ENCODE measurements at regions not wholly inside any gene's neighbourhood (a gene's known extent, or its start where the extent isn't known, plus 50 kb on each side); places are given as distances from the start of the nearest gene placed in this dataset.

GRCh38 chr2:60045456-60045855, 508.0 kb downstream of the BCL11A start:
- DNase-seq, result no peak

DNA sequence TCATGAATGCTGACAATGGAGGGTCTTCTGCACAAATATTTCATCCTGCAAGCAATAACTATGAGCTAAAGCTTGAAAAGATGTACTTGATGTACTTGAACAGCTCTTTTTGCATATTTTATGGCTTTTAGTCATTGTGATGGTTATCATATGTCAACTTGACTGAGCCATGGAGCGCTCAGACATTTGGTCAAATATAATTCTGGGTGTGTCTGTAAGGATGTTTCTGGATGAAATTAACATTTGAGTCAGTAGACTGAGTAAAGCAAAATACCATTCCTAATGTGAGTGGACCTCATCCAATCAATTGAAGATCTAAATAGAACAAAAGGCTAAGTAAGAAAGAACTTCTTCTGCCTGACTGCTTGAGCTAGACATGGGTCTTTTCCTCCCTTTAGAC, 509.0 kb downstream of the BCL11A start:
- no peak for DNase-seq

GRCh38 chr2:60042023-60042422, 511.4 kb downstream of the BCL11A start:
- DNase-seq, result no peak

- no peak for DNase-seq
These were observed 520.1 kb downstream of the BCL11A start for GRCh38 chr2:60033325-60033724.

DNA sequence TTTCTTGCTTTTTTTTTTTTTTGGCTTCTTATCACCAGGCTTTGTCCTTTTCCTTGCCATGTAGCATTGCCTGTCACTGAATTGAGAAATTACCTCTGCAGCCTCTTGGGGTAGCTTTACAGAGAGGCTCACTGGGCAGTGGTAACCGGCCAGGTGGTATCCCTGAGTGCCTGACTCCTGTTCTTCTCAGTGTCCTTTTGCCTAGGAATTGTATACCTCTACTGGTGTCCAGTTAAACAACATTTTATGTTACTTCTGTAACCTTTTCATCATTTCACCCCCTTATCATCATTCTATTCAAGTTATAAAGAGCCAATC, 523.9 kb downstream of the BCL11A start:
- no peak for DNase-seq

DNA sequence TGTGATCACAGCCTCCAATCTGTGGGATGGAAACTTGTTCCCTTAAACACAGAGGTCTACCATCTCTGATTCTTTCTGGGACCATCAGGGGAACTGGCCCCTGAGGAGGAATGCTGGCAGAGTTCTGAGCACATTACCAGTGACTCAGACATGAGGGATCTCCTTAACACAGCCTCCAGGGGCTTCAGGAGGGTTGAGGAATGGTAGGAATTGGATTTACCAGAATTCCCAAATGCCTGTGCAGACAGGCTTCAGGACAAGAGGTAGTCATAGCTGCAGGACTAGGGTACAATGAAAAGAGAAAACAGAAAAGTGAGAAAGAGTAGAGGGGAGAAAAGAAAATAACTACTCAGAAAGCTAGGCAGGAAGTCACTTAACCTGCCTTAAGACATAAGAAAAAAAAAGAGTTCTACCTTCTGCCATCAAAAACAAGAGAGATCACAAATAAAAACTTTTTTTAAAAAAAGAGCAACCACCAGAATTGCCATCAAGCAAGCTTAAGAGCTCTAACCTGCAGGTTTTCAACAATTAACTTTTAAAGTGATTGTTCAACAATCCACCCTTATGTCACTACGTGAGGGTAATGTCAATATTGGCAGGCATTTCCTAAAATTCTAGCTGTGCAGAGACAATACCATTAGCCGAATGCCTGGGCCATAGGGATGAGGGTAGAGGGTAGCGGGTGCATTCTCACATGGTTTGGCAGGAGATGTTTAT, 524.4 kb downstream of the BCL11A start:
- no peak for DNase-seq

GRCh38 chr2:60025496-60025895, 528.0 kb downstream of the BCL11A start:
- no peak for DNase-seq

DNA sequence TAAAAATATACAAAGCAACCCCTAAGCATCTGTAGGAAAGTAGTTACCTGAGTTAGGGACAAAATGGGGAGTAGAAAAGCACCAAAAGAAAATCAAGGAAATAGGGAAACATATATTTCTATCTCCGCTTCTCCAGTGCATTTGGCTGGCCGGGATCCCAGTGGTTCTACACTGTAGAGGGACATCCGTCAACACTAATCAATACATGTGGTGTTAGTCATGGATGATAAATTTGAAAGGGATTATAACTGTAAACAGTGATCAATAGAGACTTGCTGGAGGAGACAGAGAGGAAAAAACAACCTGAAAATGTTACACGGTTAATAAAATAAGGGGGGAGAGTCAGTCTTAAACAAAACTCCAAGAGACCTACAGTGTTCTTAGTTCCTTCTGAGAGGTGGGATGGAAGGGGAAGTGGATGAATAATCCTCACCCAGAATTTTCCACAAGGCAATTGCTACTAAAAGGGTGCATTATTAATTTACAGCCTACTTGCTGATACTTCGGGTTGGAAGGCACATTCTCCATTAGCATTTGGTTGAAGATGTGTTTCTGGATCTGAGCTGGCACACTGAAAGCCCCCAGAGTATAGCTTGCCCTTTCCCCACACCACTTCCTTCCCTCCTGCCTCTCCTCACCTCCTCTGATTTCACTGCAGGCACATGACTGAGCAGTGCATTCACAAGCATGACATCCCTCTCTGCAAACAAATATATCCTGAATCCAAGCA, 530.0 kb downstream of the BCL11A start:
- DNase-seq, result no peak

GRCh38 chr2:60007671-60008070, 545.8 kb downstream of the BCL11A start:
- no peak for DNase-seq

DNA sequence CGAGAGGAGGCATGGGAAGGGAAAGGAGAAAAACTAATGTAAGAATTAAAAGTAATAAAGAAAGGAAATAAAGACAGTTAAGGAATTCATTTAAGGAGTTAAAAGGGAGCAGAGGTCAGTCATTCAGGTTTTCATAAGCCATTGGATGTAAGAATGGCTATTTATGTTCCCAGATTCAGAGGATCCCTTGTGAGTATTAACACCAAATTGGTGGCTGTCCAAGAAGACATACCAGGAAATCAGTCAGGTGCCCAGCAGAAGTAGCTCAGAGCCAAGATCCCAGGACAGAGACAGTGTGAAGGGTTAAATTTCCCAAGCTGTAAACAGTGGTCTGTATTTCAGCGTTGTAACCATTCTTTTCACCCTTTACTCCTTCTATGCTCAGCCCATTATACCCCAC, 550.4 kb downstream of the BCL11A start:
- DNase-seq, result no peak

GRCh38 chr2:60002183-60002867, 551.1 kb downstream of the BCL11A start:
- DNase-seq, result no peak

DNA sequence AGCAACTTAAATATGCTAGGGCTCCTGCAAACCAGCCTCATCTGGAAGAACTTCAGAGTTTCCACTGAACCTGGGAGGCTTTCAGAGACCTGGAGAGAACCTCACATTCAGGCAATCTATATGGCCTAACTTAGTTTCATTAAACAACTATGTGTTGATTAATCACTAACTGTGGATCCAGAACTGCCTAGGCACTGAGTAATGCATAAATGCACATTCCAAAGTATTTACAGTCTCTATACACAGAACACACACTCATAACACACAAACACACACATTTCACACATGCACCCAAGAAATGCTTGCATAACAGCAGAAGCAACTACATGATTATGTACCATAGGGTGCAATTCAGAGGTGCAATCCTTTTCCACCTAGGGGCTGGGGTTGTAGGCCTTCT, 552.8 kb downstream of the BCL11A start:
- DNase-seq, result no peak

- no peak for DNase-seq
These were observed 555.1 kb downstream of the BCL11A start for GRCh38 chr2:59998324-59998723.

- no peak for DNase-seq
These were observed 556.1 kb downstream of the BCL11A start for GRCh38 chr2:59997371-59997770.

DNA sequence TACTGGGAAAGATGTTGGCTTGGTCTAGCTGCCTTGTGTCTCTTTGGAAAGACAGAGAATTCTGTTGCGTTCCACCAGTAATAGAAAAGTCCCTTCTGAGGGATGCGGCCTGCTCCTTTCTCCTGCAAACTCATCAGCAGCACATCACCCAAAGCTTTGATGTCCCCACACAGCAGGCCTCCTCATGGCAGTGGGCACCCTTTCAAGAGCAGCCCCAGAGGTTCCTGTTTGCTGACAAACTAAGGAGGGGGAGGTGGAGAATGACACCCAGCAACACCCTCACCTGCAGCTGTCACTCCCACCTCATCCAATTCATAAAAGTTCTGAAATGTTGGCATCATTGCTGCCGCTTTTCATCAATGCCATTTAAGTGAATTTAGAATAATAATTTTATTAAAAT, 556.6 kb downstream of the BCL11A start:
- DNase-seq, result no peak

GRCh38 chr2:59993726-59994125, 559.7 kb downstream of the BCL11A start:
- no peak for DNase-seq

DNA sequence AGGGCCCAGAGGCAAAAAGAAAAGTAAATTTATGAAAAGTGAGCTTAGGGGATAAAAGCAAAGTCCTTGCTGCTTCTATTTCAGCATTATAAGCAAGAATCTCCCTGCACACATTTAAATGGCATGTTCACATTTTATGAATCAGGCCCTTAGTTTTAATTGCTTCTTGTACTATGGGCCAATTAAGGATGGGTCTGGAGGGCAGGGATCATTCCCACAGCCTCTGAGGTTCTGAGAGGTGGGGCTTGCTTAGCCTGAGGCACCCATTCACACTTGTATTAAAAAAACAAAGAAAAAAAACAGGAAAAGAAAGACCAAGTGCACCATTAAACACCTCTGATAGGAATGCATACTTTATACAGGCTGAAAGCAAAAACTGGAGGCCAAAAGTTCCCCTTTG, 565.1 kb downstream of the BCL11A start:
- no peak for DNase-seq

GRCh38 chr2:59986511-59986910, 566.9 kb downstream of the BCL11A start:
- DNase-seq, result no peak

DNA sequence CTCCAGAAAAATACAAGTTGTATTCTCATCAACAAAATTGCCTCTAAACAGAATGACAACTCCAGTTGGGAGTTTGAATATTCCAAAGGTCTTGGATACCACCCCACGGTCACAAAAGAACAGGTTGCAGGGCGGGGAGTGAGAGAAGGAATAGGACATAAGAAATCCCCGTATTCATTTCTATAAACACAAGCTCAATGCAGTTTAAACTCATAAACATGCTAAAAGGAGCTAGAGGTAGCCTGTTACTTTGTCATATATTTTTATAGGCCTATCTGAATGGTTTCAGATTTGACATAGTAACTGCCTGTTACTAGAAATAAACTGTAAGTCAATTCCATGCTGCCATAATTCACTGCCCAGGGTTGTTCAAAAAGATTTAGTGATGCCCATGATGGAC, 567.5 kb downstream of the BCL11A start:
- DNase-seq, result no peak

- DNase-seq, result no peak
These were observed 579.2 kb downstream of the BCL11A start for GRCh38 chr2:59974051-59974766.

GRCh38 chr2:59969161-59969560, 584.3 kb downstream of the BCL11A start:
- DNase-seq, result no peak

GRCh38 chr2:59968441-59968840, 585.0 kb downstream of the BCL11A start:
- DNase-seq, result no peak

- DNase-seq, result no peak
These were observed 585.8 kb downstream of the BCL11A start for GRCh38 chr2:59967691-59968090.

GRCh38 chr2:59963157-59963556, 590.3 kb downstream of the BCL11A start:
- no peak for DNase-seq

All from central memory CD4-positive, alpha-beta T cell (primary cell).